NOMO-1 (cell line): ENCODE measurements at regions not wholly inside any gene's neighbourhood (a gene's known extent, or its start where the extent isn't known, plus 50 kb on each side); places are given as distances from the start of the nearest gene placed in this dataset.
"Not testable (repeated sequence)": the region's sequence is repeated elsewhere in the genome, so short reads cannot be mapped to it uniquely, and the experiment has no call there.

ENCODE experiments used
- DNase-seq, 2 experiments: peaks; one replicate each; lab custom pipeline; 2025; ENCODE audit not compliant: unreplicated experiment in 2 of 2; lab: John Stamatoyannopoulos, UW

GRCh38 chr2:64277101-64277849, 133.1 kb upstream of the PELI1 start:
- peak; percentile 71 to 91 for DNase-seq

- not testable (repeated sequence) for DNase-seq
Measured at GRCh38 chr2:64280812-64281211, 136.6 kb upstream of the PELI1 start.

DNA sequence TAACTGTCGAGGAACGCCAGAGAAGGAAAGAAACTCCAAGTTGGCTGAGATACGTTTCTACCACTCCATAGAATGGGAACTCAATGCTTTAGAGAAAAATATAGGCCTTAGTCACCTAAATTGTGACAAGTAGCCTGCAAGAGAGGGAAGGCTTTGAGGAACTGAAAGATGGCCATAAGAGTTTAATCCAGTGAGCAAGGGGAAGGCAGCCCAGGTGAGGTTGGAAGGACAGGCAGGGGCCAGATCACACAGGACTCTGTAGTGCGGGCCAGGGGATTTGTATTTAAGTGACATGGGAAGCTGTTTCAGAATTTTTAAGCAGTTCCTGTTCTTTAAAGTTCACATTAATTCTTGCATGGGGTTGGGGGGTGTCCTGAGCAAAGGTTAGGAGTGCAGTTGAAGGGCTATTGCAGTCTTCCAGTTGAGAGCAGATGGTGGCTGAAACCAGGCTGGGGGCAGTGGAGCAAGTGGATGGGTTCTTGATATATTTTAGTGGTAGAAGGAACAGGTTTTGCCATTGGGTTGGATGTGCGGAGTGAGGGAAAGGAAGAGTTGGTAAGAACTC, 138.9 kb upstream of the PELI1 start:
- no peak for DNase-seq

DNA sequence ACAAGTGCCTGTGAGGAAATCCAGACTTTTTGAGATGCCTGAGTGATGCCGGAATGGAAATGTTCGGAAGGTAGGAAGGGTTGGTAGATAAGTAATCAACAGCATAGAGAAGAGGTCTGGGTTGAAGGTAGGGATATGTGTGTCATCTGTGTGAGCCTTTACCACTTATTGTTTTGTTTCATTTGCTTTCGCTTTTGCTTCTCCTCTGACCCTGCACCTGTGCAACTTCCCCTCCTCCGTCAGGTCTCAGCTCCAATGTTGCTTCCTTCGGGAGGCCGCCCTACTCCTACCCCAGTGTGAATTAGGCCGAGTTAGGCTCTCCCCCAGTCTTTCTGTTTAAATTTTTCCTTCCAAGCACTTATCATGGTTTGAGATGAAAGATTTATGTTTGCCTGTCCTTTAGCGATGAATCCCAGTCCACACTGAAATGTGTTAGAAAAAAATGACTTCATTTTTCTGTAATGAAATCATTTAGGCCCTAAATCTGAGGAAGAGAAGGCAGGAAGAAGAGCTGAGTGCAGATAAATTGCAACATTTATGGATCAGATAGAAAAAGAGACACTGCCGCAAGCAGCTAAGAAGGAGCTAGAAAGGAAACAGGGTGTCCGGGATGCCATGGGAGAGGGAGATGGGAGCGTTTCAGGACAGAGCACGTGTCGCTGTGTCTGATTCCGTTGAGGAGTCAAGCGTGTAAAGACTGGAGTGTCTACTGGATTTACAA, 139.6 kb upstream of the PELI1 start:
- no peak for DNase-seq

- no peak for DNase-seq
Measured at GRCh38 chr2:64284751-64285150, 140.5 kb upstream of the PELI1 start.

DNA sequence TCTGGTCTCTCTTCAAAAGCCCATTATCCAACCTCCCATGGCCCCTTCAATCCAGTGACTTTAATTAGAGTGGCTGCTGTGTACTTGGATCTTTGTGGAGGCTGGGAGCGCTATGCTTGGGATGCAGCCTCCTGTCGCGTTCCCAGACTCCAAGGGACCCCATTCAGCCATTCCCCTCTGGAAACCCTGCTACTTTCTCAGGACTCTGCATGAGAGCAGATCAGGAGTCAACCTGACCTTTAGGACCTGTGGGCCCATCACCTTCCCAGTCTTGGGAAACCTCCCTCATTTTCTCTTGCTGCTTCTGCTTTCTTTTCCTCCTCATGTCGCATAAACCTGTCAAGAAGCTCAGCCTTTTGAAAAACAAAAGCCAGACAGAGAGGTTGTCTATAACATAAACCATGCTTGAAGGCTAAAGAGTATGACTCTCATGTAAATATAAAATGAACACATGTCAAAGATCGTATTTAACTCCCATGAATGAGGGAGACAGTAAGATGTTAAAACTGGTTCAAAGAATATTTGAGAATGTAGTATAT, 143.1 kb upstream of the PELI1 start:
- DNase-seq = no peak

DNA sequence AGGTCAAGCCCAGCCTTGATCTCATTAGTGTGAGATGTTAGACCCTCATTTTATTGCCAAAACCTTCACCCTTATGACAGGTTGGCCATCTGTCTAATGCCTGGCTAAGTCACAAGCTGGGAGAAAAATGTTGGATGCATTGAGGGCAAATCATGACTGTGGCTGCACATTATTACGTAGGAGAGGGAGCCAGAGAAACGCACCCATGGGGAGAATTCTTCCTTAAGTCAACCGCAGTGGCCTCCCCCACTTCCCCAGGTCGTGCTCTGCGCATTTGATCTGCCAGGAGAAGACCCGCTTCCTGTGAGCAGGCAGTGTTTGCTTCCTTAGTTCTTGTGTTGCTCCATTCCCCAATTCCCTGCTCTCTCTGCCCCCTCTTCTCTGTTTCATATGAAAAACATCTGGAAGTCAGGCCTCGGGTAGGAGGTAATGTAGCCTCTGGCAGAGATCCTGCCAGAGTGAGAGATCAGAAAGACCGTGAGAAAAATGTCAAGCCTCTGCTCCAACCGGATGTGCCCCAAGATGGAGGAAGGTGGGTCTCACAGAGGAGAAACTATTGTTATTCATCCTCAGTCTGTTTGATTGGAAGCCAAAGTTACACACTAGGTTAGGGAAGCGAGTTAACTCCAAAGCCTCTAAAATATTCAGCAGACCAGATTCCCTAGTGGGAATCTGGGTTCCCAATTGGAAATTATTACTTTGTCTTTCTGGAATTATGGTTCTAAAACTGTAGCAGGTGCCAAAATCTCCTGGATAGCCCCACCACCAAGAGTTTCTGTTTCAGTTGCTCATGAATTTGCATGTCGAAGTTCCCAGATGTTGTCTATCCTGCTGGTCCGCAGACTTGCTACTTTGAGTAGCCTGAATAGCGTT, 144.3 kb upstream of the PELI1 start:
- DNase-seq = no peak

DNA sequence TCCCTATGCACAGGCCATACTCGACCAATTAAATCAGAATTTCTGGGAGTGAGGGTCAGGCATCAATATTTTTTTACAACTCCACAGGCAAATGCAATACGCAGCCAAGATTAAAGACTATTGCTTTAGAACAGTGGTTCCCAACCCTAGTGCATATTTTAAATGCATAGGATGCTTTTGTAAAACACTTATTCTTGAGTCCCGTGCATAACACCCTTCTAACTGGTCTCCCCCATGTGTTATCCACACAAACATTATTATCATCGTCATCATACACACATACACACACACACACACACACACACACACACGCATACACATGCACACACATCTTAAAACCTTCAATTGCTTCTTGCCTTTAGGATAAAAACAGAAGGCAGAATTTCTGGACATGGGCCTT, 145.0 kb upstream of the PELI1 start:
- DNase-seq = no peak

GRCh38 chr2:64289737-64290136, 145.5 kb upstream of the PELI1 start:
- no peak for DNase-seq

GRCh38 chr2:64291181-64291580, 147.0 kb upstream of the PELI1 start:
- no peak for DNase-seq

- no peak for DNase-seq
Measured at GRCh38 chr2:64295326-64296139, 151.3 kb upstream of the PELI1 start.

- DNase-seq = no peak
Measured at GRCh38 chr2:64296140-64296480, 151.9 kb upstream of the PELI1 start.

DNA sequence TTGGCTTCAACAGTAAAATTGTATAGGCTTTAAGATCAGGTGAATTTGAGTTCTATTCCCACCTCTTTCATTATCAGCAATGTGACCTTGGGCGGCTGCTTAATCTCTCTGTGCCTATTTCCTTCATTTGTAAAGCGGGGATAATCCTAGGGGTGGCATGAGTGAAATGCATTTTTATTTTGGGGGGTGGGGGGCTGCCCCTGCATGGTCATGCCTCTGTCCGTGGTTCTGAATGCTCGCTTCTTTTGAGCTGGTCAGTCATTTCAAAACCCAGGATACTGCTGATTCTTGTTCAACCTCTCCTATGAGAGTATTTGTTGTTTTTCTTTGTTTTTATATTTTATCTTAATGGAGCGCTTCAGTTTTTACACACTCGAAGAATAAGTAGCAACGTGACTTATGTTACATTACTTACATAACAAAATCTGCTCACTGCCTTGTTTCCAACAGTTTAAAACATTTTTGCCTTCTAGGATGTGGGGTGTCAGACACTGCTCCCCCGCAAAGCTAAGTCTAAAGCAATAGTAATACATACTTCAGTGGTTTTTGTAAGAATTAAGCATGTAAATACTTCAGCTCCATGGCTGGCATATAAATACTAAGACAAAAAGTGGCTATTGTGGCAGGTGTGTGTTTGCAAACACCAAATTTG, 152.6 kb upstream of the PELI1 start:
- DNase-seq = no peak

DNA sequence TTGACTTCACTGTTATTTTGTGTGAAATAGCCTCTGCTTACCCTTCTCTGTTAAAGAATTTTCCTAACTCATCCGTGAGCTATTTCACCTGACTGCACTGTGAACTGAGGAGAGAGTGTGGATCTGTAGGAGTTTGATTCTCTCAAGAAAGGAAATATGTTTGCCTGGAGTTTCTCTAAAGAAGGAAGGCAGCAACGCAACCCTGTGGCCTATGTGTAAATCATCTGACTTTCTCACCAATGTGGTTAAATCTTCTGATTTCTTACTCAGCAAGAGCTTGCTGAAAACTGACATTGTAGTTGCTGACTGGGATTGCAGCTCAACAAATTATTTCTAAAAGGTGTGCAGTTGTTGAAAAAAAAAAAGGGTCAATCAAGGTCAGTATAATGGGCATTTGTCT, 153.9 kb upstream of the PELI1 start:
- DNase-seq = no peak

DNA sequence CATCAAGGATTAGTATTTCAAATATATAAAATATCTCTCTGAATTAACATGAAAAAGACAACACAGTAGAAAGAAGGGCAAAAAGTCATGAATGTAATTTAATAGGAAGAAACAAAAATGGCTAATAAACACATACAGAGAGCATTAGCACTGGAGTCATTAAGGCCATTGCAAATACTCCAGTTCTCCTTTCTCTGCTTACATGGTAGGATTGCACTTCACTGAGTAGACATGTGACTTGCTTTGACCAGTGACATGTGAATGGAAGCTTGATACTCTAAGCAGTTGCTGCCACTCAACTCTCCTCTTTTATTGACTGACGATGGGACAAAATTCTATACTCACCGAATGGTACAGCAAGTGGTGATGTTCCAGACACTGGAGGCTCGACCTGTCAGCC, 153.9 kb upstream of the LGALSL start:
- DNase-seq = no peak

DNA sequence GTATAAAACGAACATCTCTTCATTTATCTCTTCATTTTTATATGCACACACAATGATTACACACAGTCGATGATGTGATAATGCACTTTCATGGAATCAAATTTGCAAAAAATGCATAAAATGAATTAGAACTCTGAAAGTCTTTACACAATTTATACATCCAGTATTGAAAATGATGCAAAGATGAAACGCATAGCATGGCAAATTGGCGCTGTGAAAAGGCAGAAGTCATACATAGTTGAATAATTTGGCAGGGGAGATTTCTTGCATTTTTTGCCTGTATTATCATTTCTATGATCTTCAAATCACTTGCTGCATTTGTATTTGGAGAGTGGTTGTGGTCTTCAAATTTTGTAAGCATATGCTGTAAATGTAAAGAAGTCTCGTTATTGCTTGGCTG, 150.7 kb upstream of the LGALSL start:
- no peak for DNase-seq

GRCh38 chr2:64307421-64307820, 146.5 kb upstream of the LGALSL start:
- DNase-seq = no peak

DNA sequence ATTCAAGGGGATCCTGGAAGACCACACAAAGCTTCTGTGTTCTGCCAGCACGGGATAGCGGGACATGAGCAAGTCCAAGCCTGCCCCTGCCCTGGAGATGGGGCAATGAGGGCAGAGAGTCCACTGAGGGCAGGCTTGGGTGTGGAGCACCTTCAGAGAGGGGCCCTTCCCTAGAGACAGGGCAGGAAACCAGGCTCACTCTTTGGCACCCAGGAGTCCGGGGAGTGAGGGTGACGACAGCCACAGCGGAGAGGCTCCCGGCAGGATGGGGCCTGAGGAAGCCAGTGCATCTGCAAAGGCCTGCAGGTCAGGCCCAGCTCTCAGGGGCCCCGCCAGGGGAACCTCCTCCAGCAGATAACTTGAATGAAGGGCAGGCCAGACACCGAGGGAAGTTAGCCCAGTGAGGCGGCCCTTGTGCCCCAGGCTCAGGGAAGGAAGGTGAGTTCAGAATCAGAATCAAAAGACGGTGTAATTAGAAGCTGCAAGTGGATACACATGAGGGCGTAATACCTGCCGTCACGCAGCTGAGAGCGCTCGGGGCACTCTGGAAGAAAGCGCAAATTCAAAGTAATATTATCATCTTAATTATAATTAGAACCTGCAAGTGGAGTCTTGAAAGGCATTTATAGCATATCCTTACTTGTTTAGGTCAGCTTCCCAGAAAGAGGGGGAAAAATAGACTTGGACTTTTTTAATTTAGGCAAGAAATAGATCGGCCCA, 142.6 kb upstream of the LGALSL start:
- DNase-seq = no peak
